ENCODE measurements at regions not wholly inside any gene's neighbourhood (a gene's known extent, or its start where the extent isn't known, plus 50 kb on each side); places are given as distances from the start of the nearest gene placed in this dataset.

DNA sequence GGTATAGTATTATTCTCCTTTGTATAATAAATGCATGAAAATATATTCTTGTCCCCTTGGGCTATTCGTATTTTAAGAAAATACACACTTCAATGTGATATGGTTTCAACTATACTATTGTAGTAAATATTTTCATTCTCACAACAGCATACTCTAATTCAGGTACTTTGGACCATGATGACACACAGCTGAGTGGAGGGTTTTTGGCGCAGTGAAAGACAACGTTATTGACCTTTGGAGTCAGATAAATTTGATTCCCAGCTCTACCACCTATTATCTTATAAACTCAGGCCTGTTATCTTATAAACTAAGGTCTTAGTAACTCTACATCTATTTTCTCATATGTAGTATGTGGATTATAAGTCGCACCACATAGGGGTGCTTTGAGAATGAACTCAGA is 895.9 kb upstream of the DDX18 start:
- ChIA-PET CTCF (no interaction called here), POLR2A (no interaction called here)
- no peak for FAIRE-seq
- dilution Hi-C loops (cut with MboI; ENCODE audit: extremely low pct_ligation_motif_present, low sequenced_read_pairs): no loop called here
- peaks cover 2% of the 10 kb centered on the region for H3K9me3 ChIP-seq (replicated peaks; ENCODE audit: control insufficient read depth, insufficient read depth, low read length)
- H4K20me1 ChIP-seq (replicated peaks; ENCODE audit: control insufficient read depth, extremely low read depth, insufficient read depth, low read length): no peaks in the 10 kb centered on the region
- H3K27ac ChIP-seq (ENCODE audit: insufficient read depth, low read depth, low read length): no peak overlapping the region
- no peak overlapping the region for H3K4me3 ChIP-seq (replicated peaks in 1 of 3; ENCODE audit: insufficient read depth in 1 of 3, low read depth in 1 of 3, low read length in 3 of 3)
- H3K4me2 ChIP-seq (ENCODE audit: insufficient read depth, low read length): no peak overlapping the region
- no peaks in the 10 kb centered on the region for H3K9me1 ChIP-seq (replicated peaks; ENCODE audit: control insufficient read depth, extremely low read depth, insufficient read depth, low read length)
- TF ChIP-seq FOS (IDR thresholded peaks at IDR 0.05; ENCODE audit: borderline replicate concordance, insufficient read depth, low read length): no peak
- no peak for TF ChIP-seq MYC (IDR thresholded peaks at IDR 0.05; ENCODE audit: low read depth, low read length)
- TF ChIP-seq MAX (IDR thresholded peaks at IDR 0.05; ENCODE audit: insufficient read depth, insufficient read length): no peak
- H3K27me3 ChIP-seq (ENCODE audit: control insufficient read depth in 2 of 2, insufficient read depth in 2 of 2, low read length in 2 of 2): no peaks in the 10 kb centered on the region
- no peaks in the 10 kb centered on the region for H3K4me1 ChIP-seq (ENCODE audit: control insufficient read depth, extremely low read depth, insufficient read depth, low read length)
- intact Hi-C loops (cut with micrococcal nuclease): no loop called here
- no peak overlapping the region for H2AFZ ChIP-seq (ENCODE audit: low read depth, low read length)
- H3K9ac ChIP-seq (replicated peaks; ENCODE audit: extremely low read depth, insufficient read depth, low read length): no peak overlapping the region
- no peaks in the 10 kb centered on the region for H3K36me3 ChIP-seq (ENCODE audit: control insufficient read depth in 2 of 2, extremely low read depth in 1 of 2, insufficient read depth in 2 of 2, low read length in 2 of 2)
- no peaks in the 10 kb centered on the region for H3K79me2 ChIP-seq (ENCODE audit: control insufficient read depth, insufficient read depth, low read length)
- no peak for DNase-seq (ENCODE audit: low read depth, low spot score)
- BruUV-seq (replicated peaks): no TSS peak

GRCh38 chr2:116922414-116922813 is 892.1 kb upstream of the DDX18 start:
- BruUV-seq (replicated peaks): no TSS peak
- no peak for FAIRE-seq
- intact Hi-C loops (cut with micrococcal nuclease): no loop called here

More at GRCh38 chr2:116922414-116922813, 892.1 kb upstream of the DDX18 start:
- CTCF ChIA-PET: no interaction called here
- Histone ChIP-seq H3K27ac (ENCODE audit: insufficient read depth, low read depth, low read length) (no peak overlapping the region), H3K9me1 (replicated peaks; ENCODE audit: control insufficient read depth, extremely low read depth, insufficient read depth, low read length) (no peaks in the 10 kb centered on the region), H3K79me2 (ENCODE audit: control insufficient read depth, insufficient read depth, low read length) (no peaks in the 10 kb centered on the region), H3K4me3 (replicated peaks in 1 of 3; ENCODE audit: insufficient read depth in 1 of 3, low read depth in 1 of 3, low read length in 3 of 3) (no peak overlapping the region), H3K4me1 (ENCODE audit: control insufficient read depth, extremely low read depth, insufficient read depth, low read length) (no peaks in the 10 kb centered on the region), H3K4me2 (ENCODE audit: insufficient read depth, low read length) (no peak overlapping the region), H3K36me3 (ENCODE audit: control insufficient read depth in 2 of 2, extremely low read depth in 1 of 2, insufficient read depth in 2 of 2, low read length in 2 of 2) (no peaks in the 10 kb centered on the region), H4K20me1 (replicated peaks; ENCODE audit: control insufficient read depth, extremely low read depth, insufficient read depth, low read length) (no peaks in the 10 kb centered on the region), H3K9ac (replicated peaks; ENCODE audit: extremely low read depth, insufficient read depth, low read length) (no peak overlapping the region), H2AFZ (ENCODE audit: low read depth, low read length) (no peak overlapping the region), H3K27me3 (ENCODE audit: control insufficient read depth in 2 of 2, insufficient read depth in 2 of 2, low read length in 2 of 2) (no peaks in the 10 kb centered on the region), H3K9me3 (replicated peaks; ENCODE audit: control insufficient read depth, insufficient read depth, low read length) (peaks cover 7% of the 10 kb centered on the region)
- POLR2A ChIA-PET: no interaction called here
- no peak for DNase-seq (ENCODE audit: low read depth, low spot score)
- no peak for TF ChIP-seq POLR2A (IDR thresholded peaks at IDR 0.05; ENCODE audit: low read depth, low read length)
- no peak for TF ChIP-seq MYC (IDR thresholded peaks at IDR 0.05; ENCODE audit: low read depth, low read length)
- no peak for TF ChIP-seq POLR2AphosphoS5 (IDR thresholded peaks at IDR 0.05; ENCODE audit: insufficient read depth, low read depth, low read length)
- no peak for TF ChIP-seq FOS (IDR thresholded peaks at IDR 0.05; ENCODE audit: borderline replicate concordance, insufficient read depth, low read length)
- TF ChIP-seq, protein P1, sequence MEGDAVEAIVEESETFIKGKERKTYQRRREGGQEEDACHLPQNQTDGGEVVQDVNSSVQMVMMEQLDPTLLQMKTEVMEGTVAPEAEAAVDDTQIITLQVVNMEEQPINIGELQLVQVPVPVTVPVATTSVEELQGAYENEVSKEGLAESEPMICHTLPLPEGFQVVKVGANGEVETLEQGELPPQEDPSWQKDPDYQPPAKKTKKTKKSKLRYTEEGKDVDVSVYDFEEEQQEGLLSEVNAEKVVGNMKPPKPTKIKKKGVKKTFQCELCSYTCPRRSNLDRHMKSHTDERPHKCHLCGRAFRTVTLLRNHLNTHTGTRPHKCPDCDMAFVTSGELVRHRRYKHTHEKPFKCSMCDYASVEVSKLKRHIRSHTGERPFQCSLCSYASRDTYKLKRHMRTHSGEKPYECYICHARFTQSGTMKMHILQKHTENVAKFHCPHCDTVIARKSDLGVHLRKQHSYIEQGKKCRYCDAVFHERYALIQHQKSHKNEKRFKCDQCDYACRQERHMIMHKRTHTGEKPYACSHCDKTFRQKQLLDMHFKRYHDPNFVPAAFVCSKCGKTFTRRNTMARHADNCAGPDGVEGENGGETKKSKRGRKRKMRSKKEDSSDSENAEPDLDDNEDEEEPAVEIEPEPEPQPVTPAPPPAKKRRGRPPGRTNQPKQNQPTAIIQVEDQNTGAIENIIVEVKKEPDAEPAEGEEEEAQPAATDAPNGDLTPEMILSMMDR (IDR thresholded peaks at IDR 0.05; ENCODE audit: extremely low read depth in 1 of 2, insufficient read depth in 1 of 2, low read depth in 1 of 2, low read length in 2 of 2): no peak
- TF ChIP-seq GATA2 (IDR thresholded peaks at IDR 0.05; ENCODE audit: insufficient read depth, insufficient read length, low read depth, low read length): no peak
- TF ChIP-seq EZH2 (IDR thresholded peaks at IDR 0.05; ENCODE audit: borderline replicate concordance, low read depth, low read length, severe bottlenecking): no peak
- dilution Hi-C loops (cut with MboI; ENCODE audit: extremely low pct_ligation_motif_present, low sequenced_read_pairs): no loop called here
